MM.1S (cell line): ENCODE measurements at regions not wholly inside any gene's neighbourhood (a gene's known extent, or its start where the extent isn't known, plus 50 kb on each side); places are given as distances from the start of the nearest gene placed in this dataset.

Experiments used
- DNase-seq: peaks from one replicate; pipeline ENCODE4 v3.0.0-alpha.2; 2015
- H2AFZ ChIP-seq: fragments of 300-600 bp; sonication (generic); 2 replicates; pipeline ENCODE4 v1.6.0; 2016; ENCODE audit warnings: antibody characterized with exemption, low read length
- H3F3A ChIP-seq: fragments of 300-600 bp; sonication (generic); 2 replicates; pipeline ENCODE4 v1.6.1; 2016; ENCODE audit warnings: mild to moderate bottlenecking, antibody characterized with exemption, low read length, moderate library complexity, mixed read lengths; ENCODE audit not compliant: insufficient read depth
- H3K27ac ChIP-seq: fragments of 300-600 bp; sonication (generic); 2 replicates; pipeline ENCODE4 v1.5.1; 2016; ENCODE audit warnings: mild to moderate bottlenecking, low read length
- H3K27me3 ChIP-seq: fragments of 300-600 bp; sonication (generic); replicated peaks from 2 replicates; pipeline ENCODE4 v1.6.0; 2016; ENCODE audit warnings: low read length; ENCODE audit not compliant: insufficient read depth
- H3K36me3 ChIP-seq: fragments of 300-600 bp; sonication (generic); replicated peaks from 2 replicates; pipeline ENCODE4 v1.6.1; 2016; ENCODE audit warnings: mild to moderate bottlenecking, low read length, mixed read lengths; ENCODE audit not compliant: insufficient read depth
- H3K4me1 ChIP-seq: fragments of 300-600 bp; sonication (generic); 2 replicates; pipeline ENCODE4 v1.6.1; 2016; ENCODE audit warnings: low read length, mixed read lengths
- H3K4me2 ChIP-seq: fragments of 300-600 bp; sonication (generic); 2 replicates; pipeline ENCODE4 v1.6.0; 2016; ENCODE audit warnings: low read depth, low read length
- H3K4me3 ChIP-seq: fragments of 300-600 bp; sonication (generic); 2 replicates; pipeline ENCODE4 v1.5.1; 2016; ENCODE audit warnings: low read length, mixed read lengths
- H3K79me2 ChIP-seq: fragments of 300-600 bp; sonication (generic); 2 replicates; pipeline ENCODE4 v1.6.1; 2016; ENCODE audit warnings: mixed run types, low read length, mixed read lengths
- H3K9ac ChIP-seq: fragments of 300-600 bp; sonication (generic); 2 replicates; pipeline ENCODE4 v1.6.1; 2016; ENCODE audit warnings: low read length, mixed read lengths
- H3K9me2 ChIP-seq: fragments of 300-600 bp; sonication (generic); replicated peaks from 2 replicates; pipeline ENCODE4 v1.6.1; 2016; ENCODE audit warnings: mild to moderate bottlenecking, low read length, mixed read lengths; ENCODE audit not compliant: insufficient read depth
- H3K9me3 ChIP-seq: fragments of 300-600 bp; sonication (generic); replicated peaks from 2 replicates; pipeline ENCODE4 v1.6.1; 2016; ENCODE audit warnings: mild to moderate bottlenecking, low read length, mixed read lengths; ENCODE audit not compliant: insufficient read depth
- H4K20me1 ChIP-seq: fragments of 300-600 bp; sonication (generic); 2 replicates; pipeline ENCODE4 v1.6.1; 2016; ENCODE audit warnings: mild to moderate bottlenecking, low read length, moderate library complexity, mixed read lengths; ENCODE audit not compliant: insufficient read depth
- EZH2 ChIP-seq: fragments of 300-600 bp; sonication (generic); optimal IDR thresholded peaks from 2 replicates; pipeline ENCODE3; 2017; ENCODE audit warnings: low read depth, mild to moderate bottlenecking, antibody characterized with exemption, low read length, mixed read lengths
- EZH2phosphoT487 ChIP-seq: fragments of 300-600 bp; sonication (generic); IDR thresholded peaks from 2 replicates; pipeline ENCODE4 v1.6.1; 2018; ENCODE audit warnings: antibody characterized with exemption, low read length
- TF ChIP-seq, protein P1 (sequence below): fragments of 300-600 bp; sonication (generic); IDR thresholded peaks from 2 replicates; pipeline ENCODE4 v1.5.1; 2016; ENCODE audit warnings: antibody characterized with exemption, low read length, mixed read lengths

- no peaks in the 10 kb centered on the region for H3K4me1 ChIP-seq
- H3K4me3 ChIP-seq: no peak overlapping the region
- no peaks in the 10 kb centered on the region for H3K79me2 ChIP-seq
- no peak overlapping the region for H3K4me2 ChIP-seq
- H4K20me1 ChIP-seq: no peaks in the 10 kb centered on the region
- no peaks in the 10 kb centered on the region for H3K27me3 ChIP-seq
- no peak overlapping the region for H3K27ac ChIP-seq
- DNase-seq: no peak
- no peaks in the 10 kb centered on the region for H3F3A ChIP-seq
- no peaks in the 10 kb centered on the region for H3K9me3 ChIP-seq
- TF ChIP-seq EZH2 (no peak), EZH2phosphoT487 (no peak)
- TF ChIP-seq, protein P1, sequence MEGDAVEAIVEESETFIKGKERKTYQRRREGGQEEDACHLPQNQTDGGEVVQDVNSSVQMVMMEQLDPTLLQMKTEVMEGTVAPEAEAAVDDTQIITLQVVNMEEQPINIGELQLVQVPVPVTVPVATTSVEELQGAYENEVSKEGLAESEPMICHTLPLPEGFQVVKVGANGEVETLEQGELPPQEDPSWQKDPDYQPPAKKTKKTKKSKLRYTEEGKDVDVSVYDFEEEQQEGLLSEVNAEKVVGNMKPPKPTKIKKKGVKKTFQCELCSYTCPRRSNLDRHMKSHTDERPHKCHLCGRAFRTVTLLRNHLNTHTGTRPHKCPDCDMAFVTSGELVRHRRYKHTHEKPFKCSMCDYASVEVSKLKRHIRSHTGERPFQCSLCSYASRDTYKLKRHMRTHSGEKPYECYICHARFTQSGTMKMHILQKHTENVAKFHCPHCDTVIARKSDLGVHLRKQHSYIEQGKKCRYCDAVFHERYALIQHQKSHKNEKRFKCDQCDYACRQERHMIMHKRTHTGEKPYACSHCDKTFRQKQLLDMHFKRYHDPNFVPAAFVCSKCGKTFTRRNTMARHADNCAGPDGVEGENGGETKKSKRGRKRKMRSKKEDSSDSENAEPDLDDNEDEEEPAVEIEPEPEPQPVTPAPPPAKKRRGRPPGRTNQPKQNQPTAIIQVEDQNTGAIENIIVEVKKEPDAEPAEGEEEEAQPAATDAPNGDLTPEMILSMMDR: no peak
- H3K9me2 ChIP-seq: no peaks in the 10 kb centered on the region
- no peak overlapping the region for H3K9ac ChIP-seq
- H3K36me3 ChIP-seq: no peaks in the 10 kb centered on the region
- H2AFZ ChIP-seq: no peak overlapping the region
These were observed 1253.7 kb downstream of the LRFN5 start for GRCh38 chr14:42860371-42860770.

DNA sequence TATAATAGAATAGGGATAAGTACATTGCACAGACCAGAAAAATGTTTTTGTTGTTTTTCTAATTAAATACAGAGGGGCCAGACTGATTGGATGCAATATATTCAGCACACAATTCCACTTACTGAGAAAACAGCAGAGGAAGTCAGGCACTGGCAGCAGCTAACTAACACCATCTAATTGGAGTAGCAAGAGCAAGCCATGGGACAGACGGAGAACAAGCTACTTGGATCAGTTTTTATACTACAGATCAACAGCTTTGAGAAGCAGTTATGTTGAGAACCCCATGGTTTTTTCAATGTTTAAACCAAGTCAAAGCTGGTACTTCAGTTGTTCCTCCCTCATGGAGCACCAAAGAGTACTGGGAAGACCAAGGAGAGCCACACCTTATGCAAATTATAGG lies 1249.4 kb downstream of the LRFN5 start:
- no peak overlapping the region for H3K4me2 ChIP-seq
- no peaks in the 10 kb centered on the region for H3K79me2 ChIP-seq
- no peaks in the 10 kb centered on the region for H3F3A ChIP-seq
- H3K4me1 ChIP-seq: no peaks in the 10 kb centered on the region
- DNase-seq: no peak
- no peaks in the 10 kb centered on the region for H3K36me3 ChIP-seq
- no peak overlapping the region for H3K4me3 ChIP-seq
- no peak overlapping the region for H2AFZ ChIP-seq
- no peaks in the 10 kb centered on the region for H3K27me3 ChIP-seq
- no peaks in the 10 kb centered on the region for H3K9me3 ChIP-seq
- TF ChIP-seq EZH2: no peak
- no peaks in the 10 kb centered on the region for H4K20me1 ChIP-seq
- H3K9me2 ChIP-seq: no peaks in the 10 kb centered on the region
- H3K27ac ChIP-seq: no peak overlapping the region
- H3K9ac ChIP-seq: no peak overlapping the region

- Histone ChIP-seq H3F3A (no peaks in the 10 kb centered on the region), H3K36me3 (no peaks in the 10 kb centered on the region), H3K27ac (no peak overlapping the region), H3K4me1 (no peaks in the 10 kb centered on the region), H3K4me2 (no peak overlapping the region; the same call in 1 of the 2 replicates), H3K9ac (no peak overlapping the region), H3K4me3 (no peak overlapping the region), H3K27me3 (no peaks in the 10 kb centered on the region), H4K20me1 (no peaks in the 10 kb centered on the region), H3K79me2 (no peaks in the 10 kb centered on the region), H3K9me3 (no peaks in the 10 kb centered on the region), H3K9me2 (no peaks in the 10 kb centered on the region), H2AFZ (no peak overlapping the region)
- DNase-seq: no peak
- TF ChIP-seq EZH2 (no peak), EZH2phosphoT487 (no peak)
- TF ChIP-seq, protein P1: no peak
These were observed 1248.4 kb downstream of the LRFN5 start for GRCh38 chr14:42855085-42855484.

- no peak for DNase-seq
- no peaks in the 10 kb centered on the region for H3K4me1 ChIP-seq
- H3K4me2 ChIP-seq: no peak overlapping the region
- H3K27ac ChIP-seq: no peak overlapping the region
- no peak overlapping the region for H3K4me3 ChIP-seq
- no peaks in the 10 kb centered on the region for H3F3A ChIP-seq
- H3K79me2 ChIP-seq: no peaks in the 10 kb centered on the region
- TF ChIP-seq, protein P1: no peak
- TF ChIP-seq EZH2phosphoT487: no peak
- no peak for TF ChIP-seq EZH2
- H3K36me3 ChIP-seq: no peaks in the 10 kb centered on the region
- no peak overlapping the region for H2AFZ ChIP-seq
- no peaks in the 10 kb centered on the region for H4K20me1 ChIP-seq
- no peaks in the 10 kb centered on the region for H3K9me2 ChIP-seq
- no peak overlapping the region for H3K9ac ChIP-seq
- H3K9me3 ChIP-seq: no peaks in the 10 kb centered on the region
- no peaks in the 10 kb centered on the region for H3K27me3 ChIP-seq
These were observed 1247.4 kb downstream of the LRFN5 start for GRCh38 chr14:42854061-42854460.
